ENCODE measurements at regions not wholly inside any gene's neighbourhood (a gene's known extent, or its start where the extent isn't known, plus 50 kb on each side); places are given as distances from the start of the nearest gene placed in this dataset.

DNA sequence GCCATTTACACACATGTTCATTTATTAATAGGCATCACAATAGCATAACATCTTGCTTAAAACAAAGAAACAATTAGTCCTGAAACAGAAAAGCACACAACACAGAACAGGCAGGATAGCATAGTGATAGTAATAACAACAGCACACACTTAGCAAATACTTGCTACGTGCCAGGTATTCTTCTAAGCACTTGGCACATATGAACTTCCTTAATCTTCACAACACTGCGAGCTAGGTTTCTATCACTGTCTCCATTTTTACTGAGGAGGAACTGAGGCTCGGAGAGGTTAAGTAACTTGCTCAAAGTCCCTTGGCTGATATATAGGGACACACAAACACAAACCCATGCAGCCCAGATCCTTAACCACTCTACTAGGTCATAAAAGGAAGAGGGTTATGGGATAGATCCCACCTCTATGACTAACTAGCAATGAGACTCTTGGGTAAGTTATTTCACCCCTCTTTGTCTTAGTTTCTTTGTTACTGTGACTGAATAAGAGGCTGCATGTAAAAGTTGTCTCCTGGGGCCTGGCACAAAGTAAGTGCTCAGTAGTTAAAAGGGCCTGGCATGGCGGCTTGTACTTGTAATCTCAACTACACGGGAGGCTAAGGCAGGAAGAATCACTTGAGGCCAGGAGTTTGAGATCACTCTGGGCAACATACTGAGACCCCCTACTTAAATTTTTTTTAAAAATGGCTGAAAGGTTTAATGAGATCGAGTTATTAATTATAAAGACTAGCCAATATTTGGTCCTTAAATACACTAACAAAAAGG lies 181.0 kb upstream of the RHOBTB1 start:
- Mint-ChIP-seq H3K27ac (no peak overlapping the region), H3K27me3 (ENCODE audit: low read depth) (peaks cover 4% of the 10 kb centered on the region), H3K4me1 (ENCODE audit: low read depth) (peaks cover 6% of the 10 kb centered on the region), H3K36me3 (ENCODE audit: low read depth) (no peaks in the 10 kb centered on the region), H3K4me3 (no peak overlapping the region), H3K9me3 (no peaks in the 10 kb centered on the region)
- DNase-seq (ENCODE audit: low spot score) = no peak

DNA sequence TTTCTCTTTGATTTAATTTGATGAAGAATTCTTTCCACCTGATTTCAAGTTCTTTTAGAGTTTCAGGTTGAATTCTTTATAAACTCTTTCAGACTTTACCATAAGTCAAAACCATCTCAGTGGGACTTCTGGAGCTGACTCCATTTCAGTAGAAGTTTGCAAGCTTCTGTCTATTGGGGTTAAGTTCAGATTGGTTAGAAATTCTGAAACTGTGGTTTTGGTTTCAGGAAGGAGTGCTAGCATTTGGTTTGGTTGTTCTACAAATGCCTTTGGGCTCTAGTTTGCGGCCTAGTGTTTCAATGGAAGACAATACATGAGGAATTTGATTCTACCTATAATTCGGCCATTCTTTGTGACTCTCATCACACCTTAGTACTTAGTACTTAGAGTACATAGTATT lies 176.8 kb upstream of the RHOBTB1 start:
- Mint-ChIP-seq H3K27me3 (ENCODE audit: low read depth) (peaks cover 3% of the 10 kb centered on the region), H3K27ac (no peak overlapping the region), H3K9me3 (no peaks in the 10 kb centered on the region), H3K36me3 (ENCODE audit: low read depth) (no peaks in the 10 kb centered on the region), H3K4me1 (ENCODE audit: low read depth) (peaks cover 6% of the 10 kb centered on the region), H3K4me3 (no peak overlapping the region)
- no peak for DNase-seq (ENCODE audit: low spot score)

DNA sequence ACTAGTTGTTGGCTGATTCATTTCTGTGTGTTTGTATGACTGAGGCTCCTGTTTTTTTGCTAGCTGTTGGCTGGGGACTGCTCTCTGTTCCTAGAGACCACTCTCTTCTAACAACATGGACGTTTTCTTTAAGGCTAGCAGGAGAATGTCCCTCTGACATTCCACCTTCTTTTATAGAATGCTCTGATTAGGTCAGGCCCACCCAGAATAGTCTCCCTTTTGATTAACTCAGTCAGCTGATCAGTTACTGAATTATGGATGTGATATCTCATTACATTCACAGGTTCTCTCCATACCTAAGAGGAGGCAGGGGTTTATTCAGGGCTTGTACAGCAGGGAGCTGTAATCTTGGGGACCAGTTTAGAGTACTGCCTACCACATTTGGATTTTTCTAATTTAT lies 175.6 kb upstream of the RHOBTB1 start:
- no peak for DNase-seq (ENCODE audit: low spot score)
- H3K4me3 Mint-ChIP-seq = no peak overlapping the region
- no peak overlapping the region for H3K27ac Mint-ChIP-seq
- H3K4me1 Mint-ChIP-seq (ENCODE audit: low read depth) = peaks cover 6% of the 10 kb centered on the region
- no peaks in the 10 kb centered on the region for H3K9me3 Mint-ChIP-seq
- no peaks in the 10 kb centered on the region for H3K36me3 Mint-ChIP-seq (ENCODE audit: low read depth)
- peaks cover 3% of the 10 kb centered on the region for H3K27me3 Mint-ChIP-seq (ENCODE audit: low read depth)

DNA sequence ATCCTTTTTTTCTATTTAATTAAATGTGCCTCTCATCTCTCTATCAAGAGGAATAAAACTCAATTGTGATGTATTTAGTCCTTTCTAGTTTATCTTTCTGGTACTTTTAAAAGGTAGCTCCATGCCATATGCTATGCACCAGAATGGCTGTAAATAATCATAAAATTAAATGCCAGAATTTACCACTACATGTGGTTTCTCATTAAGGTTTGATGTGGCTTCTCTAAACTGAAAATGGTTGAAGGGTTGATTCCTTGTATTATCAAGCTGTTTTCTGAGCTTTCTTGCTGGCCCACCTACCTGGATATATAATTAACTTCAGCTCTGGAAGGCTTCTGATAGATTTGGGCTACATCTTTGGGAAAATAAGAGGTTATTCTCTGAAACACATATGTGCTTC lies 171.9 kb upstream of the RHOBTB1 start:
- Mint-ChIP-seq H3K4me3 (no peak overlapping the region), H3K4me1 (ENCODE audit: low read depth) (peaks cover 3% of the 10 kb centered on the region), H3K27me3 (ENCODE audit: low read depth) (peaks cover 8% of the 10 kb centered on the region), H3K36me3 (ENCODE audit: low read depth) (no peaks in the 10 kb centered on the region), H3K9me3 (no peaks in the 10 kb centered on the region), H3K27ac (no peak overlapping the region)
- no peak for DNase-seq (ENCODE audit: low spot score)

DNA sequence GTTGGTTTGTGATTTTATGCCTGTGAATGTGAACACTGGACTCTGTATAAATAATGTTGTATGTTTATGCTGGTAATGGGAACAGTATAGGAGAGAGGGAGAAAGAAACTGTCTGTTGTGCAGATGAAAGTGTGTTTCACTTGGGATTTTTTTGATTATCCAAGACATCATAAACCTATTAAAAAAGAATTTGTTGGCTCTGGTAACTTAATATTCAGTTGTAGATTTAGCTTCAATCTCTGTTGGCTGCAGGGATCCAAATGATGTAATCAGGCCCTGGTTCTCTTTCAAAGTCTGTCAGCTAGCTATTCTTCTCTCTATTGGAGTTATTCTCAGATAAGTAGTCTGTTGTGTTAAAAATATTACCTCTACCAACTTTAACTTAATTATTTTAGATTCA lies 168.8 kb upstream of the RHOBTB1 start:
- no peak for DNase-seq (ENCODE audit: low spot score)
- Mint-ChIP-seq H3K27me3 (ENCODE audit: low read depth) (peaks cover 10% of the 10 kb centered on the region), H3K27ac (no peak overlapping the region), H3K36me3 (ENCODE audit: low read depth) (no peaks in the 10 kb centered on the region), H3K4me1 (ENCODE audit: low read depth) (no peaks in the 10 kb centered on the region), H3K9me3 (no peaks in the 10 kb centered on the region), H3K4me3 (no peak overlapping the region)

DNA sequence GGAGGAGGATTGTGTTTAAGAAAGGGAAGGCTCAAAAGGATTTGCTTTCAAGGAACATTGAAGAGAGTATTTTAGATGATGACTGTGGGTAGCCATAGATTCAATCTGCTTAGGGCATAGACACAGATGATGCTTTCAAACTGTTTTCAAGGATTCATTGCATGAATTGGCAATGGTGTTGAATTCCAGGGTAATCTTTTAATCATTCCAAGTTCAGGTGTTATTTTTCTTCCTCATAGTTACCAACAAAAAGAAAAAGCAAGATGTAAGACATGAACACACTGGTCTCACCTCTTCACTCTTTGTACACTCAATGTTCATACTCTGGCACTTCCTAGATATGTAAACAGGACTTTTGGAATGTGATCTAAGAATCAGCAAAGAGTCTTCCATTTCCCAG lies 167.0 kb upstream of the RHOBTB1 start:
- Mint-ChIP-seq H3K27me3 (ENCODE audit: low read depth) (peaks cover 11% of the 10 kb centered on the region), H3K4me3 (no peak overlapping the region), H3K4me1 (ENCODE audit: low read depth) (no peaks in the 10 kb centered on the region), H3K9me3 (no peaks in the 10 kb centered on the region), H3K36me3 (ENCODE audit: low read depth) (no peaks in the 10 kb centered on the region), H3K27ac (no peak overlapping the region)
- DNase-seq (ENCODE audit: low spot score) = no peak

DNA sequence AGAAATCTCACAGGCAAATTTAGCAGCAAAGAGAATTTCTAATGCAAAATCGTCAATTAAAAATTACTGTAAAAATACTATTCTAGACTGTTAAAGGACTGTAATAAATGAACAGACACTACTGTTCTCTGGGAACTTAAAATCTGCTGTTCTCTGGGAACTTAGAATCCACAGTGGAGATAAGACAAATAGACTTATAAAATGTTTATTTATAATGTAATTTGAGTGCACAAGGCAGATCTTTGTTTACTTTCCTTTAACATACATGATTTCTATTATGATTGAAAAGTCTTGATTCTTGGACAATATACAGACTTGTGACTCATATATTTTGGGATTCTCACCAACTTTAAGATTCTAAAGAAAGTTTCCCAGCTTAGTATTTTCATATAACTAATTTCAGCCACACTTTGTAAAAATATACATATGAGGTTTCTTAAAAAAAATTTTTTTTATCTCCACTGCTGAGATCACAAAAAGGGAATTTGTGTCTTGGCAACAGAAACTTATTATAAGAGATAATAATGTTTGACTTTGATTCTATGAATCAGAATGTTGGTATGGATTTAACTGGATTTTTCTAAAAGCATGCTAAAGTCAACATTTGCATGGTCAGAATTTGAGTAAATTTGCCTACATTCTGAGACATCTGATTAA lies 166.3 kb upstream of the RHOBTB1 start:
- Mint-ChIP-seq H3K36me3 (ENCODE audit: low read depth) (no peaks in the 10 kb centered on the region), H3K9me3 (no peaks in the 10 kb centered on the region), H3K27me3 (ENCODE audit: low read depth) (peaks cover 11% of the 10 kb centered on the region), H3K4me3 (no peak overlapping the region), H3K4me1 (ENCODE audit: low read depth) (no peaks in the 10 kb centered on the region), H3K27ac (no peak overlapping the region)
- DNase-seq (ENCODE audit: low spot score) = no peak

DNA sequence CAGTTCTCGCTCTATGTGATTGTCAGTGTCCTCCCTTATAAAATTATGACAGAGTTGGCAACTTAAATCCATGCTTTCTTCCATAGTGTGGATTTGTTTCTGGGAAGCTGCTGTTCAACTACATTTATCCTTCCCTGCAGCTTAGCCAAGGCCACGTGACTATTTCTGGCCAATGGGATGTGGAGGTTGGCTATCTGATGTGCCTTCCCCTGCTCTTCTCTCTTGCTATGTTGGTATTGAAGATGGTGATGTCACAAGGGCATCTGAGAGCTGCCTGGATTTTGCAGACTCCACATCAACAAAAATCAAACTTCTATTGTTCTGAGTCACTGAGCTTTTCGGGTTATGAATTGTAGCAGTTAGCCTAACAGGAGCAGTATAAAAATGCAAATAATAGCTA lies 164.9 kb upstream of the RHOBTB1 start:
- Mint-ChIP-seq H3K4me1 (ENCODE audit: low read depth) (no peaks in the 10 kb centered on the region), H3K4me3 (no peak overlapping the region), H3K9me3 (no peaks in the 10 kb centered on the region), H3K27me3 (ENCODE audit: low read depth) (peaks cover 13% of the 10 kb centered on the region), H3K27ac (no peak overlapping the region), H3K36me3 (ENCODE audit: low read depth) (no peaks in the 10 kb centered on the region)
- no peak for DNase-seq (ENCODE audit: low spot score)

DNA sequence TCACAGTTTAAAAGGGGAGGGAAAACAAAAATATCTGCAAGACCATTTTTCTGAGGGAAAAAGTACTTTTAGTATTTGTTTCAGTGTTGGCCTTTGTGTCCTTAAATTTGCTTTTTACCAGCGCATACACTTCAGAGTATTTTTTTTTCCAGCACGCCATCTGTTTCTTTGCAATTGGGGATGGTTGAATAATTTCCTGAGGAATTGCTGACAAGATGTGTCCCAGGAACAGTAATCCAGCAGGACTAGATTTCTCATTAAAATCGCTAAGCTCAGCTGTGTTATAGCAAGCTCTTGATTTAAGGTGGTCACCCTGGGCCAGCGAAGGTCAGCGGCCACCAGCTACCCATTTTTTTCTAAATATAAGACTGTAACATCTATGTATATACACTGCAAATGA lies 156.9 kb upstream of the RHOBTB1 start:
- Mint-ChIP-seq H3K36me3 (ENCODE audit: low read depth) (no peaks in the 10 kb centered on the region), H3K27me3 (ENCODE audit: low read depth) (peaks cover 11% of the 10 kb centered on the region), H3K9me3 (no peaks in the 10 kb centered on the region), H3K4me1 (ENCODE audit: low read depth) (peaks cover 3% of the 10 kb centered on the region), H3K27ac (no peak overlapping the region), H3K4me3 (no peak overlapping the region)
- DNase-seq (ENCODE audit: low spot score) = no peak

DNA sequence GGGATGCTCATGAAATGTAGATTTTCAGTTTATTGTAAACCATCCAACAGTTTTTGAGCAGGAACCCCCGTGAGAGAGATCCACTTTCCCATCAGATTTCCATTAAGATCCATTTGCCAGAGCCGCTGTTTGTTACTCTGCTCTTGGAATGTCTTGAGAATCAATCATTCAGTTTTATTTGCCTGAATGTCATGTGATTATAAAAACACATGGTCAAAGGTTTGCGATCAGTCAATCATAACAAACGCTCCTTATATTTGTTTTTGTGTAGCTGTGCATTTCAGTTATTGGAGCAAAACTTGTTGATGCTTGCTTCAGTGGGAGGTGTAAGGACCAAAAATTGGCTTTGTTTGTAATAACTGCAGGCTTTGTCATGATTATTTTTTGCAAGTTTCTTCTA lies 155.8 kb upstream of the RHOBTB1 start:
- Mint-ChIP-seq H3K36me3 (ENCODE audit: low read depth) (no peaks in the 10 kb centered on the region), H3K27me3 (ENCODE audit: low read depth) (peaks cover 11% of the 10 kb centered on the region), H3K4me1 (ENCODE audit: low read depth) (peaks cover 3% of the 10 kb centered on the region), H3K27ac (no peak overlapping the region), H3K9me3 (no peaks in the 10 kb centered on the region), H3K4me3 (no peak overlapping the region)
- DNase-seq (ENCODE audit: low spot score) = no peak

DNA sequence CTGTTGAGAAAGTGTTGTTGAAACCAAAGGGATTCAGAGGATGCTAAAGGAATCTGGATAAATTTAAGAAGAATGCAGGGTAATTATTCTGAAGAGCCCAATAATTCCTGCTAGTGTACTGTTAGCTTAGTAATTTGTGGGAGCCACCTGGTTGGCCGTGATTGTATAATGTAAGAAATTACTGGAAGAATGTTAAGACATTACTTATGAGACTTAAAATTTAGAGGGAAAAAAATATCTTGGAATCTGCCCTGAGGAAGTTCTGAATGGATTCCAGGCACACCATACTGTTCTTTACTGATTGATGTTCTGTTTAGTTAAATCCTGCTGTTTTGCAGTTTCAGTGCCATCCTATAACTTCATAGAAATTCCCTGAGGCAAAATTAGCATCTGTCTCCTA lies 155.0 kb upstream of the RHOBTB1 start:
- Mint-ChIP-seq H3K27me3 (ENCODE audit: low read depth) (peaks cover 11% of the 10 kb centered on the region), H3K4me1 (ENCODE audit: low read depth) (peaks cover 3% of the 10 kb centered on the region), H3K27ac (no peak overlapping the region), H3K9me3 (no peaks in the 10 kb centered on the region), H3K36me3 (ENCODE audit: low read depth) (no peaks in the 10 kb centered on the region), H3K4me3 (no peak overlapping the region)
- DNase-seq (ENCODE audit: low spot score) = no peak

DNA sequence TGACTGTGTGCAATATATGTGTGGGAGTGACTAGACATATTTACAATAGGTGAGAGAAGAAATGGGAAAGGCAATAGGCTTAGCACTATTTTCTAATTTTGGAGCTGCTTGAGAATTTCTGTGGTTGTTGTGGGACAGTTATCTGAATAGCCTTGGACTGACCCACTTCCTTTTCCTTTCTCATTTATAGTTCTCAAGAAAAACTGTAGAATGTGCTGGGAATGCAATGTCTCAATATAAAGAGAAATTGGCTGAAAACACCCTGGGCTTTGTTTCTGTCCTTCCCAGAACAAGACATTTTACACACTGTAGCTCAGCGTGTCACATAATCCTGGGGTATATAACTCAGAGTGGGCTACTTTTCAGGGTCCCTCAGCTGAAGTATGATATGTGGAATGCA lies 153.0 kb upstream of the RHOBTB1 start:
- H3K27me3 Mint-ChIP-seq (ENCODE audit: low read depth) = peaks cover 9% of the 10 kb centered on the region
- peaks cover 3% of the 10 kb centered on the region for H3K4me1 Mint-ChIP-seq (ENCODE audit: low read depth)
- no peak for DNase-seq (ENCODE audit: low spot score)
- H3K36me3 Mint-ChIP-seq (ENCODE audit: low read depth) = no peaks in the 10 kb centered on the region
- H3K9me3 Mint-ChIP-seq = no peaks in the 10 kb centered on the region
- no peak overlapping the region for H3K4me3 Mint-ChIP-seq
- no peak overlapping the region for H3K27ac Mint-ChIP-seq

DNA sequence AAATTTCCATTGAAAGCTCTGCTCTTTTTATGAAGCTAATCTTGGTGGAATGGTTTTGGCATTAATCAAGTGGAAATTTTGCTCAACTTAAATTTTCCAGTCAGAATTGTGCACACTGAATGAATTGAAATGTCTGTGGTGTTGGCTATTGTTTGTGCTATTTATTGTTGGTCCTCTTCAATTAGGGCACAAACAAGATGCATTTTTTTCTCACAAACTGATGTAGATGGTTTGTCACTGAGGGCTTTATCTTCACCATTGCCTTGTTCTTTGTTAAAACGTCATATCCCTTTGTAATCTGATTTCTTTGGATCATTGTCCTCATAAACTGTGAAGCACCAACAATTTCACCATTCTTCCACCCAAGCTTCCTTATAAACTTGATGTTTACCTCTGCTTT lies 152.1 kb upstream of the RHOBTB1 start:
- H3K36me3 Mint-ChIP-seq (ENCODE audit: low read depth) = no peaks in the 10 kb centered on the region
- H3K27me3 Mint-ChIP-seq (ENCODE audit: low read depth) = peaks cover 7% of the 10 kb centered on the region
- H3K9me3 Mint-ChIP-seq = no peaks in the 10 kb centered on the region
- peaks cover 3% of the 10 kb centered on the region for H3K4me1 Mint-ChIP-seq (ENCODE audit: low read depth)
- DNase-seq (ENCODE audit: low spot score) = no peak
- no peak overlapping the region for H3K4me3 Mint-ChIP-seq
- no peak overlapping the region for H3K27ac Mint-ChIP-seq

DNA sequence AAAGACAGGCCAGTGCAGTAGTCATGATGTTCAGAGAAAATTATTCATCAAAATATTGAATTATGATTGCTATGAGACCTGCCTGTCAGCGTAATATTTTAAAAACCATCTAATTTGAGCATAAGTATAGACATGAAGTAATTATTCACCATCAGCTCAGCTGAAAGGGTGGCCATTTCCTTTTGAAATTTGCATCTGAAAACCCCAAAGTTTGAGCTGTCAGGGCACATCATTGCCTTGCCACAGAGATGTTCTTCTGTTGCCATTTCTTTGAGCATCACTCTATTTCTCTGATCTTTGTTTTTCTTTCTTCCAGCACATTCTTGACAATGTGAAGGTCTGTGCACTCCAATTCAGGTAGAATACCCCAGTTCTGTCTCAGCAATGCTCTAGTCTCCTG lies 147.5 kb upstream of the RHOBTB1 start:
- DNase-seq (ENCODE audit: low spot score) = no peak
- Mint-ChIP-seq H3K4me1 (ENCODE audit: low read depth) (no peaks in the 10 kb centered on the region), H3K36me3 (ENCODE audit: low read depth) (no peaks in the 10 kb centered on the region), H3K27ac (no peak overlapping the region), H3K27me3 (ENCODE audit: low read depth) (peaks cover 7% of the 10 kb centered on the region), H3K9me3 (no peaks in the 10 kb centered on the region), H3K4me3 (no peak overlapping the region)

DNA sequence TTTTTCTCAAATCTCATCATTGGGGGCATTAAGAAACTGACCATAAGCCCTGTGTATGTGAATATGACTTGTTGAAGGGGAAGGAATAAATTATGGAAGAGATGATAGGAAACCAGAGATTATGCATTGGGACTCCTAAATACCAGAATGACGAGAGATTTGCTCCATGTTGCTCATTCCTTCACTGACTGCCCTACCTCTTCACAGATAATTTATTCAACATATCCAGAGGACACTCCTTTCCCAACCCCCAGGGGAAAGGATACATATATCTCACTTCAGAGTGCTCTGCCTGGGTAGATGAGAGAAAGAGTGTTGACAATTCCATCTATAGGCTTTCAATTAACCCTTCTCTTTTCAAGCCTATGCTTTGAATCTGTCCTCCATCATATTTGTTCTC lies 145.3 kb upstream of the RHOBTB1 start:
- H3K27ac Mint-ChIP-seq = no peak overlapping the region
- DNase-seq (ENCODE audit: low spot score) = no peak
- H3K4me3 Mint-ChIP-seq = no peak overlapping the region
- no peaks in the 10 kb centered on the region for H3K4me1 Mint-ChIP-seq (ENCODE audit: low read depth)
- H3K27me3 Mint-ChIP-seq (ENCODE audit: low read depth) = peaks cover 2% of the 10 kb centered on the region
- no peaks in the 10 kb centered on the region for H3K9me3 Mint-ChIP-seq
- H3K36me3 Mint-ChIP-seq (ENCODE audit: low read depth) = no peaks in the 10 kb centered on the region

Measured in T-helper 2 cell treated with Interferon-gamma antibody and Interleukin-4, amounts not matched to agents 5 μg/mL and 100 μg/mL, for 36 hours (primary cell).